SK-N-SH (cell line): ENCODE measurements at regions not wholly inside any gene's neighbourhood (a gene's known extent, or its start where the extent isn't known, plus 50 kb on each side); places are given as distances from the start of the nearest gene placed in this dataset.

Source experiments
- CTCF ChIA-PET: fragments of 300-600, 350-600 bp; formaldehyde crosslinking; extraction: SDS; loops from one replicate; lab custom pipeline; 2021; lab: Yijun Ruan, JAX
- POLR2A ChIA-PET: fragments of 350-600 bp; sonication (Branson Sonifier 250); formaldehyde crosslinking; extraction: SDS; loops from one replicate; lab custom pipeline; 2020; ENCODE audit warnings: antibody characterized with exemption, inconsistent platforms; lab: Yijun Ruan, JAX
- DNase-seq: peaks from one replicate; pipeline ENCODE4 v3.0.0; 2012
- H2AFZ ChIP-seq: fragments of 200-600 bp; sonication (generic); 2 replicates; pipeline ENCODE4 v1.8.1; 2016; ENCODE audit warnings: antibody characterized with exemption, mild to moderate bottlenecking, low read depth
- H3F3A ChIP-seq: fragments of 200-600 bp; sonication (generic); replicated peaks from 2 replicates; pipeline ENCODE3; 2016; ENCODE audit warnings: antibody characterized with exemption, mild to moderate bottlenecking; ENCODE audit not compliant: insufficient read depth
- H3K27ac ChIP-seq, 2 experiments: fragments of 200-500 bp in 1 of 2; fragments of 200-600 bp in 1 of 2; sonication (Bioruptor generic) in 1 of 2; sonication (generic), shearing (Covaris generic) in 1 of 2; 2 replicates each; pipeline versions ENCODE4 v1.5.1 to v1.6.1; 2014 to 2016; ENCODE audit warnings: low read depth in 2 of 2, inconsistent platforms in 1 of 2, low read length in 1 of 2, mild to moderate bottlenecking in 1 of 2, mixed read lengths in 1 of 2
- H3K27me3 ChIP-seq: fragments of 200-600 bp; sonication (generic), shearing (Covaris generic); 2 replicates; pipeline ENCODE4 v1.6.1; 2016; ENCODE audit warnings: mixed run types; ENCODE audit not compliant: insufficient read depth
- H3K36me3 ChIP-seq, 2 experiments: fragments of 200-500 bp in 1 of 2; fragments of 200-600 bp in 1 of 2; sonication (Bioruptor generic) in 1 of 2; sonication (generic) in 1 of 2; replicated peaks in 1 of 2; 2 replicates each; pipeline versions ENCODE3 to v1.5.1; 2014 to 2016; ENCODE audit warnings: low read length in 1 of 2, mild to moderate bottlenecking in 1 of 2; ENCODE audit not compliant: insufficient read depth in 2 of 2, control insufficient read depth in 1 of 2
- H3K4me1 ChIP-seq, 2 experiments: fragments of 200-500 bp in 1 of 2; fragments of 200-600 bp in 1 of 2; sonication (Bioruptor generic) in 1 of 2; sonication (generic), shearing (Covaris generic) in 1 of 2; 2 replicates each; pipeline versions ENCODE4 v1.5.1 to v1.6.1; 2014 to 2016; ENCODE audit warnings: low read depth in 1 of 2, low read length in 1 of 2, mixed run types in 1 of 2; ENCODE audit not compliant: insufficient read depth in 2 of 2, control insufficient read depth in 1 of 2
- H3K4me2 ChIP-seq: fragments of 200-600 bp; sonication (generic), shearing (Covaris generic); 2 replicates; pipeline ENCODE4 v1.6.1; 2017; ENCODE audit warnings: mixed run types
- H3K4me3 ChIP-seq, 2 experiments: fragments of 200-500 bp in 1 of 2; fragments of 200-600 bp in 1 of 2; sonication (Bioruptor generic) in 1 of 2; sonication (generic), shearing (Covaris generic) in 1 of 2; 2 replicates each; pipeline versions ENCODE4 v1.5.1 to v1.8.1; 2014 to 2016; ENCODE audit warnings: low read depth in 2 of 2, inconsistent platforms in 1 of 2, low read length in 1 of 2, mild to moderate bottlenecking in 1 of 2, mixed read lengths in 1 of 2, moderate library complexity in 1 of 2
- H3K79me2 ChIP-seq: fragments of 200-600 bp; sonication (generic); 2 replicates; pipeline ENCODE4 v1.8.1; 2017; ENCODE audit warnings: mild to moderate bottlenecking; ENCODE audit not compliant: insufficient read depth
- H3K9ac ChIP-seq: fragments of 200-600 bp; sonication (generic); 2 replicates; pipeline ENCODE4 v1.6.1; 2017; ENCODE audit warnings: mixed run types
- H3K9me2 ChIP-seq: fragments of 200-600 bp; sonication (generic); 2 replicates; pipeline ENCODE4 v1.6.1; 2017; ENCODE audit warnings: mixed run types
- H3K9me3 ChIP-seq: fragments of 200-600 bp; sonication (generic); 2 replicates; pipeline ENCODE4 v1.6.1; 2017; ENCODE audit warnings: mixed run types, mild to moderate bottlenecking, moderate library complexity
- H4K20me1 ChIP-seq: fragments of 200-600 bp; sonication (generic); 2 replicates; pipeline ENCODE4 v1.6.1; 2017; ENCODE audit warnings: mild to moderate bottlenecking, mixed run types; ENCODE audit not compliant: insufficient read depth
- CHD2 ChIP-seq: fragments of 150-350 bp; IDR thresholded peaks from 2 replicates; pipeline ENCODE4 v1.6.1; 2018; ENCODE audit warnings: low read length; ENCODE audit not compliant: partially characterized antibody
- ELF1 ChIP-seq: IDR thresholded peaks from 2 replicates; pipeline ENCODE4 v1.4.0; 2012
- FOSL2 ChIP-seq: IDR thresholded peaks from 2 replicates; pipeline ENCODE4 v1.4.0; 2012; ENCODE audit warnings: low read depth, mild to moderate bottlenecking, moderate library complexity, borderline replicate concordance
- FOXJ3 ChIP-seq: sonication (generic); formaldehyde crosslinking; IDR thresholded peaks from 2 replicates; pipeline ENCODE4 v1.5.1; 2020; ENCODE audit warnings: mild to moderate bottlenecking, missing genetic modification reagents
- FOXM1 ChIP-seq: IDR thresholded peaks from 2 replicates; pipeline ENCODE4 v1.4.0; 2012; ENCODE audit warnings: low read depth, mild to moderate bottlenecking
- GABPA ChIP-seq: IDR thresholded peaks from 2 replicates; pipeline ENCODE4 v1.4.0; 2012; ENCODE audit warnings: low read depth, mild to moderate bottlenecking
- GATA2 ChIP-seq: sonication (generic); formaldehyde crosslinking; IDR thresholded peaks from 2 replicates; pipeline ENCODE4 v1.5.0; 2020; ENCODE audit warnings: mild to moderate bottlenecking, missing genetic modification reagents
- MEF2A ChIP-seq: IDR thresholded peaks from 2 replicates; pipeline ENCODE4 v1.4.0; 2012; ENCODE audit warnings: low read depth, borderline replicate concordance
- NRF1 ChIP-seq: IDR thresholded peaks from 2 replicates; pipeline ENCODE4 v1.6.1; 2012; ENCODE audit warnings: low read depth, mild to moderate bottlenecking, low read length
- POLR2AphosphoS5 ChIP-seq: IDR thresholded peaks from 2 replicates; pipeline ENCODE4 v1.6.1; 2012; ENCODE audit warnings: low read depth, low read length
- RAD21 ChIP-seq: IDR thresholded peaks from 2 replicates; pipeline ENCODE4 v1.6.1; 2012; ENCODE audit warnings: mild to moderate bottlenecking, low read length
- RFX5 ChIP-seq: IDR thresholded peaks from 2 replicates; pipeline ENCODE4 v1.6.1; 2012; ENCODE audit warnings: mild to moderate bottlenecking, improper control_type of control experiment, low read length
- SIN3A ChIP-seq: IDR thresholded peaks from 2 replicates; pipeline ENCODE4 v1.6.1; 2012; ENCODE audit warnings: low read depth, mild to moderate bottlenecking, low read length, moderate library complexity, borderline replicate concordance
- TAF1 ChIP-seq: IDR thresholded peaks from 2 replicates; pipeline ENCODE4 v1.6.1; 2012; ENCODE audit warnings: low read depth, mild to moderate bottlenecking, low read length, moderate library complexity, borderline replicate concordance
- TCF12 ChIP-seq: IDR thresholded peaks from 2 replicates; pipeline ENCODE4 v1.4.0; 2012
- TEAD4 ChIP-seq: IDR thresholded peaks from 2 replicates; pipeline ENCODE4 v1.4.0; 2012; ENCODE audit warnings: mild to moderate bottlenecking, borderline replicate concordance; ENCODE audit not compliant: insufficient read depth
- USF1 ChIP-seq: IDR thresholded peaks from 2 replicates; pipeline ENCODE4 v1.4.0; 2012; ENCODE audit warnings: low read depth, borderline replicate concordance
- USF2 ChIP-seq: fragments of 150-350 bp; IDR thresholded peaks from 2 replicates; pipeline ENCODE4 v1.6.1; 2017; ENCODE audit warnings: antibody characterized with exemption, low read length, low read depth, borderline replicate concordance
- YY1 ChIP-seq: IDR thresholded peaks from 2 replicates; pipeline ENCODE4 v1.4.0; 2012; ENCODE audit warnings: low read depth, mild to moderate bottlenecking
- WGBS: methylation state at CpG from one replicate; pipeline ENCODE4 v1.1.6; 2017; ENCODE audit warnings: low lambda C conversion rate; 5-methylcytosine and 5-hydroxymethylcytosine counted together
- TF ChIP-seq, protein P1 (sequence below): fragments of 200-600 bp; sonication (generic); IDR thresholded peaks from 2 replicates; pipeline ENCODE4 v1.6.1; 2017; ENCODE audit warnings: antibody characterized with exemption, mild to moderate bottlenecking, moderate library complexity

DNA sequence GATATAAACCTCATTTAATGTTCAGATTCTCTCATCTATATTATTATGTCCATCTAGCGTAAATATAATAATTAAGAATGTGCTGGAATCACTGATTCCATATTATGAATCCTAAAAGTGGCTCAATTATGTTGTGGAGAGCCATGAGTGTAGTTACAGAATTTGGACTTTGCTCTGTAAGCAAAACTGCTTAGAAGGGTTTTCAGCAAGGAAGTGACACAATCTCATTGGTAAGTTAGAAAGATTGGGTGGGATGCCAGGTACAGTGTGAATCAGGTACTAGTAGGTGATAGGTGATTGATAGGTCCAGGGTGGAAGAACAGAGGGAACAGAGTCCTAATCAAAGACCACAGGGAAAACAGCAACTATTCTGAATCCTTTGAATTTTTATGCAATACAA lies 74.9 kb upstream of the ABLIM1 start:
- H4K20me1 ChIP-seq, result no peaks in the 10 kb centered on the region
- POLR2A ChIA-PET, result no interaction called here

DNA sequence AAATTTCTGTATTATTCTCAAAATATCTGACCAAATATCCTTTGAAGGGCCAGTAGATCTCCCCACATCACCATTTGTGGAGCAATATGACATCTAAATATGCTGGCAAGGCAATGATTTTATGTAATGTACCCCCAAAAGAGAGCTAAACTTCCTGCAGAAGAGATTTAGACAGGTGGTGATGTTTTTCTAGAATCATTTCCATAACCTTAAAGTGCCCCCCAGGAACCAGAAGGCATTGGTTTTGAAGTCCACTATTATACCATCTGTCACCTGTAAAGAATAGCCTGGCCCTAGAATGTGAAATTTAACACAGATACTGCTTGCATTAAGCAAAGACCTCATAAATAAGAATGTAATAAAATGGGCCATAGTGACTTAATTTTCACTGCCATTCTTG lies 77.9 kb upstream of the ABLIM1 start:
- CTCF ChIA-PET, result interaction anchor here (0.8 to 2.0 kb wide), 3 partner anchors 10 to 21 kb away, joined by 3 to 6 read pairs (median 3); no protein-coding TSS in a partner anchor
- POLR2A ChIA-PET, result no interaction called here
- no peaks in the 10 kb centered on the region for H4K20me1 ChIP-seq

More for the DNA sequence above, 74.9 kb upstream of the ABLIM1 start:
- no peak overlapping the region for H3K9ac ChIP-seq
- no peak overlapping the region for H2AFZ ChIP-seq
- no peak overlapping the region for H3K4me3 ChIP-seq
- H3K36me3 ChIP-seq, result peaks cover 0 to 1% of the 10 kb centered on the region in 2 experiments
- H3K79me2 ChIP-seq, result no peaks in the 10 kb centered on the region
- 96% methylated on average over 1 of the region's 1 CpG for WGBS
- H3K4me1 ChIP-seq, result peaks cover 0 to 4% of the 10 kb centered on the region in 2 experiments; a peak in 2 of 4 replicates
- no peak overlapping the region for H3K4me2 ChIP-seq
- no peak for DNase-seq
- CTCF ChIA-PET, result interaction anchor here (1.2 kb wide), 1 partner anchor 52 kb away, joined by 3 read pairs; no protein-coding TSS in a partner anchor
- no peaks in the 10 kb centered on the region for H3K9me2 ChIP-seq
- H3K9me3 ChIP-seq, result no peaks in the 10 kb centered on the region
- H3K27ac ChIP-seq, result no peak overlapping the region
- no peak for TF ChIP-seq NRF1
- TF ChIP-seq FOSL2, result no peak
- TF ChIP-seq, protein P1, sequence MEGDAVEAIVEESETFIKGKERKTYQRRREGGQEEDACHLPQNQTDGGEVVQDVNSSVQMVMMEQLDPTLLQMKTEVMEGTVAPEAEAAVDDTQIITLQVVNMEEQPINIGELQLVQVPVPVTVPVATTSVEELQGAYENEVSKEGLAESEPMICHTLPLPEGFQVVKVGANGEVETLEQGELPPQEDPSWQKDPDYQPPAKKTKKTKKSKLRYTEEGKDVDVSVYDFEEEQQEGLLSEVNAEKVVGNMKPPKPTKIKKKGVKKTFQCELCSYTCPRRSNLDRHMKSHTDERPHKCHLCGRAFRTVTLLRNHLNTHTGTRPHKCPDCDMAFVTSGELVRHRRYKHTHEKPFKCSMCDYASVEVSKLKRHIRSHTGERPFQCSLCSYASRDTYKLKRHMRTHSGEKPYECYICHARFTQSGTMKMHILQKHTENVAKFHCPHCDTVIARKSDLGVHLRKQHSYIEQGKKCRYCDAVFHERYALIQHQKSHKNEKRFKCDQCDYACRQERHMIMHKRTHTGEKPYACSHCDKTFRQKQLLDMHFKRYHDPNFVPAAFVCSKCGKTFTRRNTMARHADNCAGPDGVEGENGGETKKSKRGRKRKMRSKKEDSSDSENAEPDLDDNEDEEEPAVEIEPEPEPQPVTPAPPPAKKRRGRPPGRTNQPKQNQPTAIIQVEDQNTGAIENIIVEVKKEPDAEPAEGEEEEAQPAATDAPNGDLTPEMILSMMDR, result no peak
- TF ChIP-seq FOXM1, result no peak
- TF ChIP-seq SIN3A, result no peak
- no peak for TF ChIP-seq POLR2AphosphoS5
- TF ChIP-seq RAD21, result no peak
- TF ChIP-seq TEAD4, result no peak
- TF ChIP-seq FOXJ3, result no peak
- no peak for TF ChIP-seq USF1
- no peak for TF ChIP-seq USF2
- no peak for TF ChIP-seq ELF1
- no peak for TF ChIP-seq RFX5
- TF ChIP-seq GABPA, result no peak
- no peak for TF ChIP-seq MEF2A
- no peak for TF ChIP-seq TCF12
- no peak for TF ChIP-seq TAF1
- H3K27me3 ChIP-seq, result no peaks in the 10 kb centered on the region
- H3F3A ChIP-seq, result no peaks in the 10 kb centered on the region

More for the DNA sequence above, 77.9 kb upstream of the ABLIM1 start:
- no peak for TF ChIP-seq RAD21
- TF ChIP-seq CHD2, result no peak
- TF ChIP-seq GATA2 (CRISPR knock-in tag), result no peak
- no peak for TF ChIP-seq TAF1
- no peak for TF ChIP-seq YY1
- TF ChIP-seq, all 33 proteins: peak for 0
- Histone ChIP-seq H3K4me3 (no peak overlapping the region), H3K79me2 (no peaks in the 10 kb centered on the region), H3F3A (no peaks in the 10 kb centered on the region), H3K27me3 (no peaks in the 10 kb centered on the region), H3K9me2 (no peaks in the 10 kb centered on the region), H3K27ac (no peak overlapping the region), H3K36me3 (no peaks in the 10 kb centered on the region), H2AFZ (no peak overlapping the region), H3K9ac (no peak overlapping the region), H3K4me1 (no peaks in the 10 kb centered on the region), H3K4me2 (no peak overlapping the region), H3K9me3 (no peaks in the 10 kb centered on the region)
- DNase-seq, result no peak
